Memory B cell (primary cell): ENCODE measurements at regions not wholly inside any gene's neighbourhood (a gene's known extent, or its start where the extent isn't known, plus 50 kb on each side); places are given as distances from the start of the nearest gene placed in this dataset.
A peak's percentile ranks its signal among the peaks of the same experiment; 100 is the strongest.

ENCODE experiments used
- ATAC-seq: fragments of 150-1000 bp; cut with Tn5 transposase; 2 replicates; pipeline ENCODE4 v1.10.0; 2021; ENCODE audit warnings: low read depth, mild to moderate bottlenecking, moderate library complexity
- DNase-seq, 2 donors: peaks; one replicate each; pipeline ENCODE4 v3.0.0; 2022; ENCODE audit warnings: low spot score in 2 of 2
- H3K27ac Mint-ChIP-seq: one replicate; pipeline ENCODE4 v1.8.0; 2022; ENCODE audit warnings: mild to moderate bottlenecking, moderate library complexity, mixed read lengths
- H3K27me3 Mint-ChIP-seq: one replicate; pipeline ENCODE4 v1.8.0; 2022; ENCODE audit warnings: mixed read lengths
- H3K36me3 Mint-ChIP-seq: one replicate; pipeline ENCODE4 v1.8.0; 2022; ENCODE audit warnings: mild to moderate bottlenecking, mixed read lengths
- H3K4me1 Mint-ChIP-seq: one replicate; pipeline ENCODE4 v1.8.0; 2022; ENCODE audit warnings: mixed read lengths
- H3K4me3 Mint-ChIP-seq: one replicate; pipeline ENCODE4 v1.8.0; 2022; ENCODE audit warnings: mild to moderate bottlenecking, moderate library complexity, mixed read lengths
- H3K9me3 Mint-ChIP-seq: one replicate; pipeline ENCODE4 v1.8.0; 2022; ENCODE audit warnings: mixed read lengths

DNA sequence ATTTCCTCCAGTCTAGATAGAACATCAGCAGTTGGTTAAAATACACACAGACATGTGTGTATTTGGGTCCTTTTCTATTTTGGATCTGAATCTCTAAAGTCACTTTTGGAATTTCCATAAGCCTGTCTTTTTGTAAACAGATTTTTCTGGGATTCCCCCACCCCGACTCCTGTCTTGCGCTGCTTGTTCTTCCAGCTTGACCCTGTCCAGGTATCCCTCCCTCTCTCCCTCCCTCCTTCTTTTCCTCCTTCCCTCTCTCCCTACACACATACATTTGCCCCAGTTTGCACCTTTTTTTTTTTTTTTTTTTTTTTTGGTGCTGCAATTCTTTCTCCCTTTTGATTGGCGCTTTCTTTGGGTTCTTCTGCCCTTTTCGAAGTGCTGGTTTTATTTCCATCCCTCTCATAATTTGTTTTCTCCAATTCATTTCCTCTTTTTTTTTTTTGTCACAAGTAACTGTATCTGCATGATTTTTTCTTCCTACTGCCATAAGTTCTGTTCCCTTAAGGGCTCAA lies 114.8 kb upstream of the SERTAD2 start:
- ATAC-seq: no peak
- Mint-ChIP-seq H3K36me3 (no peaks in the 10 kb centered on the region), H3K27me3 (no peaks in the 10 kb centered on the region), H3K9me3 (no peaks in the 10 kb centered on the region), H3K27ac (peak overlapping the region; percentile 96), H3K4me1 (peaks cover 20% of the 10 kb centered on the region), H3K4me3 (peak overlapping the region; percentile 93)
- DNase-seq: no peak

DNA sequence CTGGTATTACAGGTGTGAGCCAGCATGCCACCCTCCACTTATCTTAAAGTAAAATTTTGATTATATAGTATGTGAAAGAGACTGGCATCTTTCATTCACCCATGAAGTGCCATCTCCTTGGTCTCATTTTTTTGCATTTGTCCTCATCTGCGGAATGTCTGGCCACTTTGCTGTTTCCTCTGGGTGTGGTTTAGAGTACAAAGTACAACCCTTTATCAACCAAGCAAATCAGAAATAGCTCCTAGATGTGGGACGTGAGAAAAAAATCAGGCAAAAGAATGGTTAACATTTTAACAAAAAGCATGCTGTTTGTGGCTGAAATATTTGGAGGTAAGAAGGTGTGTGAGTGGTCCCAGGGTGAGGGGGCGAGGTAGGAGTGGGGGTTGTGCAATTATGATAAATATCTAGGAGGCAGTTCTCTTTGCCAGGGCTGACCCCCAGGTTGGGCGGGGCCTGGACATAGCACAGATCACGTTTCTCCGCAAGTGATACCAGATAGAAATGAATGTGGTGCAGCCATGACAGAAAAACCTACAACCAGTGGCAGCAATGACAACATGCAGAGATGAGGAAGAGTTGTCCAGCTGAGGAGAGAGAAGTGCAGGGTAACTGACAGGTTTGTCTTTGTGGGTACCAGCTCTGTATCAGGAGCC lies 115.8 kb upstream of the SERTAD2 start:
- no peak for ATAC-seq
- no peak overlapping the region for H3K4me3 Mint-ChIP-seq
- H3K27ac Mint-ChIP-seq: no peak overlapping the region

DNA sequence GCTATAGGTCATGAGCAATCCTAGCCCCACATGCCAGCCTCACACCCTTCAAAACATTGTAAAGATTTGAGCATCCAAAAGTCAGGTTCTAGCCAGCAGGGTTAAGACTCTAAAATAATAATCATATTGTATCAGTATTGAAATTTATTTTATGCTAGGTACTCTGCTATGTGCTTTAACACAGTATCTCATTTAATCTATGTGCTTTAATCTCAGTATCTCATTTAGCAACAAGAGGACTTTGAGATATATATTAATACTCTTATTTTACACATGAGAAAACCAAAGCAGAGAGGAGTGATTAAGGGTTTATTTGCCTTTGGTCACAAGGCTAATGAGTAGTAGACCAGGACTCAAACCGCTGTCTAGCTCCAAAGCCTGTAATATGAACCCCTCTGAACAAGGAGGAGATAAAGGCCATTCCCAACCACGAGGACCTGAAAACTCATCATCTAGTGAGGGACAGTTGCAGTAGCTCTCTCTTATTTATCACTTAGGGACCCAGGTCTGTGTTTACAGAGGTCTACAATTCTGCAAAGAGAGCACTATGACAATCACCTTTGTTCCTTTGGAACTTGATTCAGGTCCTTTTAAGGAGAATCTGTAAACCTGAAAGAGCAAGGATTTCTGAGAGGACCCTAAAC lies 116.5 kb upstream of the SERTAD2 start:
- DNase-seq (no peak), ATAC-seq (no peak)
- Mint-ChIP-seq H3K36me3 (no peaks in the 10 kb centered on the region), H3K27me3 (no peaks in the 10 kb centered on the region), H3K4me1 (peaks cover 17% of the 10 kb centered on the region), H3K4me3 (no peak overlapping the region), H3K9me3 (no peaks in the 10 kb centered on the region), H3K27ac (no peak overlapping the region)

More for the DNA sequence above, 115.8 kb upstream of the SERTAD2 start:
- H3K27me3 Mint-ChIP-seq: no peaks in the 10 kb centered on the region
- H3K4me1 Mint-ChIP-seq: peaks cover 20% of the 10 kb centered on the region
- H3K36me3 Mint-ChIP-seq: no peaks in the 10 kb centered on the region
- no peak for DNase-seq
- no peaks in the 10 kb centered on the region for H3K9me3 Mint-ChIP-seq

DNA sequence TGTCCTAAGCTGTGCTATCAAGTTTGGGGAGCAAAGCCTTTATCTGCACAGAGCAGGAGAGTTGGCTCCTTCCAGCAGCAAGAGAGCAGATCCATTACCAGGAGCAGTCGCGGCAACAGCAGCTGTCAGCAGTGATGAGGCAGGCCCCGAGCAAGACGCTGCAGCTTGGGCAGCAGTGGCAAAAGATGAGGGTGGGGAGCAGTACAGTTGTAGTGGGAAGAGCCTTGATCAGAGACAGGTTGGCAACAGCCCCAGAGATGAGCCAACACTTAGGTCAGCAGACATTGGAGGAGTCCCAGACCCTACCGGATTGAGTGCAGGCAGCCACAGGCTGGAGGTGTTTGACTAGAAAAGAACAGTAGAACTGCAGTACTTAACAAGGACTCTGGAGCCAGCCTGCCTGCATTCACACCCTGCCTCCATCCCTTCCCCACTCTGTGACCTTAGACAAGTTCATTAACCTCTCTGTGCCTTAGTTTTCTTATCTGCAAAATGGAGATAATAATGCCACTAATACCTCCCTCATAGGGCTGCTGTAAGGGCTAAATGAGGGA lies 117.1 kb upstream of the SERTAD2 start:
- ATAC-seq (no peak), DNase-seq (no peak)
- H3K4me1 Mint-ChIP-seq: peaks cover 17% of the 10 kb centered on the region
- H3K4me3 Mint-ChIP-seq: no peak overlapping the region
- peaks cover under 1% of the 10 kb centered on the region for H3K36me3 Mint-ChIP-seq
- no peaks in the 10 kb centered on the region for H3K27me3 Mint-ChIP-seq
- no peak overlapping the region for H3K27ac Mint-ChIP-seq
- H3K9me3 Mint-ChIP-seq: no peaks in the 10 kb centered on the region

DNA sequence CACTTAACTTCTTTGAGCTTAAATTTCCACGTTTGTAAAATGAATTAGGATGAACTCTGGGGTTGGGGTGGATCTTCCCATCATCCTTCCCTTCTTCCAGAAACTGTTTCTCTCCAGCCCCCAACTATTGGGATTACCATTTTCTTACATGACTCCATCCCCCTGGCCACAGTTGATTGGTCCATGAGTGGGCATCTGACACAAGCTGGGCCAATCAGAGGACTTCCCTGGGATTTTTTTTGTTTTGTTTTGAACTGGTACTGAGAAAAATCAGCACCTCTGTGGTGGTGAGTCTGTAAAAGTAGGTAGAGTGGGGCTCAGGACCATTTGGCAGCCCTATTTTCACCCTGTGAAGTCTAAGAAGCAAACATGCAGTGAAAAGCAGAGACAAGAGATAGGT lies 118.0 kb upstream of the SERTAD2 start:
- Mint-ChIP-seq H3K9me3 (no peaks in the 10 kb centered on the region), H3K27ac (no peak overlapping the region), H3K36me3 (peaks cover 2% of the 10 kb centered on the region), H3K4me3 (no peak overlapping the region), H3K27me3 (no peaks in the 10 kb centered on the region), H3K4me1 (peaks cover 14% of the 10 kb centered on the region)
- DNase-seq (no peak), ATAC-seq (no peak)

DNA sequence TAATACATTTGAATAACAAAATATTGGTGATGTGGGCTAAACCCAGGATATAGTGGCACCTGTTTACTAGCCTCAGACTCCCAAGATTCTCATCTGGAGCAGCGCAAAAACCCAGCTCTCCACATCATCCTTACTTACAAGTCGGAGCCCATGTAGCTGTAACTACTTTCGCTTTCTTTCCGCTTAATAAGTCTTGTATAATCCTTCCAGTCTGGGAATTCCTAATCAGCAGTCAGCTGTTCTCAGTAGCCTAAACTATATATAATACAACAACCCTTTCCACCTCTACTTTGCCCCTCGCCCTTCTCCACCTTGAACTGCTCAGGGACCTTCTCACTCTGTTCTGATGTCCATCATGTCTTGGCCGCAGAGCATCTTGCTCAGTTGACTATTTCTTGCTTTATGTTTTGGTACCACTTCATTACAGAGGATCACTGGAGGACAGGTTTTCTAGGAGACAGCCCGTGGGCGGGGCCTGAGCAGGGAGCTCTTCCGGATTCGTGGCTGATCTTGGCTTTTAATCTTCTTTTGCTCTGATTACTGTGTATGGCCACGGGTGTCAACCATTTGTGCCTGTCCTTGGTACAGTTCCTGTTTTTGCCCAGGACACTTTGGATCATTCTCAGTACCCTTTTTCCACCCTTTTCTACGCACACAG lies 119.9 kb upstream of the SERTAD2 start:
- Mint-ChIP-seq H3K9me3 (no peaks in the 10 kb centered on the region), H3K4me3 (no peak overlapping the region), H3K4me1 (peaks cover 10% of the 10 kb centered on the region), H3K36me3 (peaks cover 2% of the 10 kb centered on the region), H3K27me3 (no peaks in the 10 kb centered on the region), H3K27ac (no peak overlapping the region)
- DNase-seq: no peak
- ATAC-seq: no peak

DNA sequence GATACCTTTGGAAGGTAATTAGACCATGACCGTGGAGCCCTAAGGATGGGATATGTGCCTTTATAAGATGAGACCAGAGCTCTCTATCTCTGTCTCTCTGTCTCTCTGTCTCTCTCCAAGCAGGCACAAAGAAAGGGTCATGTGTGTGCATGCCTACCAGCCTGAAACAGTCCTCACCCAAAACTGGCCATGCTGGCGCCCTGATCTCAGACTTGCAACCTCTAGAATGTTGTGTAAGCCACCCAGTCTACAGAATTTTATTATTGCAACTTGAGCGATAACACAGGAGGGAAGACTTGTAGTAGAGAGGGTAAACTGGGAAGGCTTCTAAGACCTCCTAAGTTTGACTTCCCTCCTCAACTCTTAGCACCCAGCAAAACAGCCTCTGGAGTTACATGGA lies 124.1 kb upstream of the SERTAD2 start:
- Mint-ChIP-seq H3K9me3 (no peaks in the 10 kb centered on the region), H3K4me3 (no peak overlapping the region), H3K36me3 (peaks cover 2% of the 10 kb centered on the region), H3K4me1 (peaks cover 2% of the 10 kb centered on the region), H3K27me3 (no peaks in the 10 kb centered on the region), H3K27ac (peak overlapping the region; percentile 28)
- ATAC-seq (no peak), DNase-seq (no peak)

DNA sequence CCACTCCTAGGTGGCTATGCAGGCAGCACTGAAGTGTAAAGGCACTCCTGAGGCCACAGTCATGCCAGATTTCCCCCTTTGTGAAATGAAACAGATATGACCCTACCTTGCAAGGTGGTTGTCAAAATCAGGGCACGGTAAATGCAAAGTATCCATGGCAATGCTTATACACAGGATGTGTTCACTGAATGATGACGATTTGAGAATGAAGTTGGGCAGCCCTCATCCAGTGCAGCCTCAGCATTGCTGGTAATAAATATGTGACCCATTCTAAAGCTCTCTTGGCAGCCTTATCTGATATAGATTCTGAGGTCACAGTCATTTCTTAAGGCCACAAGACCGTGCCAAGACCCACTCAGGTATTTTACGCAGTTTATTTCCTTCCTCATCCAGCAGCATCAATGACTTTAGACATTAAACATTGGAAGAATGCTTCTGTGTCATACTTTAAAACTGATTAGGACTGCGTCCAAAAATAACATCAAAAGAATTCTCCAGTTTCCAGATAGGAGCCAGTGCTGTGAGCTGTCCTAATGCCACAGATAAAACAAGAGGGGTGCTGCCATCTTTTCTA lies 125.5 kb upstream of the SERTAD2 start:
- no peaks in the 10 kb centered on the region for H3K27me3 Mint-ChIP-seq
- no peak overlapping the region for H3K4me3 Mint-ChIP-seq
- no peaks in the 10 kb centered on the region for H3K9me3 Mint-ChIP-seq
- H3K36me3 Mint-ChIP-seq: peaks cover 2% of the 10 kb centered on the region
- no peak for DNase-seq
- no peak overlapping the region for H3K27ac Mint-ChIP-seq
- ATAC-seq: peak; percentile 44
- peaks cover 5% of the 10 kb centered on the region for H3K4me1 Mint-ChIP-seq

DNA sequence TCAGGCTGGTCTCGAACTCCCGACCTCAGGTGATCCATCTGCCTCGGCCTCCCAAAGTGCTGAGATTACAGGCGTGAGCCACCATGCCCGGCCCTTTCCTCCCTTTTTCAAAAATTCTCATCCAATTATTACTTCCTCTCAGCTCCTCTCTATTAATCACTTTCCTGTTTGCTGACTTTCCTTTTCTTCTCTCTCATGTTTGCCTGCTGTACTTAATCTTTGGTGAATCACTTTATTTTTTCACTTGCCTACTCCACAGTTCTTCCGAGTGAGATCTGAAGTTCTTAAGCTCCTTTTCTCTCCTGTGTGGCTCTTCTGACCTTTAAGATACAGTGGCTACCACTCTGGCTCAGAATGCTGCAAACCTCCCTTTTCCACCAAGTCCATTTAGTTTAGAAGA lies 126.3 kb upstream of the SERTAD2 start:
- no peak overlapping the region for H3K27ac Mint-ChIP-seq

DNA sequence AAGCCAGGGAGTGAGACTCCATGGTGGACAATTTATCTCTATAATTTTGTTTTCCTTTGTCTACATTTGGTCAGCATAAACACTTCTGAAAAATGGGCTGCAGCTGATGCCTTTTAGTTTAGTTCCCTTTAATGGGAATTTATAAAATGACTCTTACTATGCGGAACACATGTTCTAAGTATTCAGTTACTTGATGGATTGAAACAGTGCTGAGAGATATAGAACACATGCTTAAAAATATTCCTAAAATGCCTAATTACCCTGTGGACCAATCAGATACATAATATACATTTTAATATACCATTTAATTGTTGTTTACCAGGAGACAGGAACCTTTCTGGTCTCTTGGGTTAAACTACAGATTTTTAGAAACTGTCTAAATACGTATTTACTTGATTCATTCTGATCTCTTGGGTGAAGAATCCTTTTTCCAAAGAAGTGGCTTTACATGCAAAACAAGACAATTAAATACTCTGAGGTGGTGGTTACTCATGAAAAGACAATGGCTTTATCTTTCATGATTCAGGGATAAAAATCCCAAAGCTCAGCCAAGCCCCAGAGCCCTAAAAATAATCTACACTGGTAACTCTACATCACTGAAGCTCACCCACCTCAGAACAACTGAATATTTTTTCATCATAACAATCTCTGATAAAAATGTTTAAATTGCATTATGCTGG lies 128.1 kb upstream of the SERTAD2 start:
- DNase-seq (no peak), ATAC-seq (no peak)
- Mint-ChIP-seq H3K27ac (peak overlapping the region; percentile 14), H3K36me3 (no peaks in the 10 kb centered on the region), H3K9me3 (no peaks in the 10 kb centered on the region), H3K27me3 (no peaks in the 10 kb centered on the region), H3K4me3 (no peak overlapping the region), H3K4me1 (peaks cover 13% of the 10 kb centered on the region)

More for the DNA sequence above, 126.3 kb upstream of the SERTAD2 start:
- no peak for ATAC-seq
- no peaks in the 10 kb centered on the region for H3K27me3 Mint-ChIP-seq
- no peak overlapping the region for H3K4me3 Mint-ChIP-seq
- H3K4me1 Mint-ChIP-seq: peaks cover 5% of the 10 kb centered on the region
- H3K9me3 Mint-ChIP-seq: no peaks in the 10 kb centered on the region
- peaks cover 2% of the 10 kb centered on the region for H3K36me3 Mint-ChIP-seq
- no peak for DNase-seq

DNA sequence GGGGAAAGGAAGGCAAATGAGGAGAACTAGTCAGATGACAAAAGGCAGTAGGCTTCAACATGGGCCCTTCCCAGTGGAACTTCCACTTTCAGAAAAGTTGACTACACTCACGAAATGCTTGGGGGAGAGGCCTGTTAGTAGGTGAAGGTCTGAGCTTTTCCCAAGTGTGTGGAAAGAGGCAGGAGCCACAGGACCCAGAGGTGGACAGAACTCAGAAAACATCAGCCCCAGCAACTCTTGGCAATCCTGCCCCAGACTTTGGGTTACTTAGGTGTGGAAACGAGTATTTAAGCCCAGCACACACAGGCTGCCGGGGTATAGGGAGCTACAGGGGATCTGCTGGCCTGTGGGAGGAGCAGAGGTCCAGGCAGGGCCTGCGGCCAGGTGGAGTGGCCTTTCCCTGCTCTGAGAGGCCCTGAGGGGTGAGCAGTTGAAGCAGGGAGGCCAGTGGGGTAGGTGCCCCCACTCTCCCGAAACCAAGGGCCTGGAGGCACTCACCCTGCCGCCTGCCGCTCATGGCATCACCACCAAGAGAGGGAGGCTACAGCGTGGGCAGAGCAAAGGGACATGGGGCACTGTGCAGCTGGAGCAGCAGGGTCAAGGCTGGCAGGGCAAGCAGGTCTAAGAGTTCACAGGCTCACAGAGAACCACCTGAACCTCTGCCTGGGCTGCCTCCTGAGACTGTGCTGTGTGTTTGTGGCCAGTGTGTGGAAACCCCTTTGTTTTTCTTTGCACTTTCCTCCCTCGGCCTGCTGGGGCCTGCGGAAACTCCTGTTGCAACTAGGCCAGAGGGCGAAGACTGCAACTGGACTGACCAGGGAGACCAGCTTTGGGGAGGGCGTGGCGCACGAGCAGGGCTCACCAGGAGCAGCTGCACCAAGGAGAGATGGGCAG lies 130.7 kb upstream of the SERTAD2 start:
- Mint-ChIP-seq H3K4me1 (peaks cover 18% of the 10 kb centered on the region), H3K9me3 (no peaks in the 10 kb centered on the region), H3K27ac (no peak overlapping the region), H3K36me3 (no peaks in the 10 kb centered on the region), H3K4me3 (no peak overlapping the region), H3K27me3 (no peaks in the 10 kb centered on the region)
- no peak for ATAC-seq
- DNase-seq: no peak

DNA sequence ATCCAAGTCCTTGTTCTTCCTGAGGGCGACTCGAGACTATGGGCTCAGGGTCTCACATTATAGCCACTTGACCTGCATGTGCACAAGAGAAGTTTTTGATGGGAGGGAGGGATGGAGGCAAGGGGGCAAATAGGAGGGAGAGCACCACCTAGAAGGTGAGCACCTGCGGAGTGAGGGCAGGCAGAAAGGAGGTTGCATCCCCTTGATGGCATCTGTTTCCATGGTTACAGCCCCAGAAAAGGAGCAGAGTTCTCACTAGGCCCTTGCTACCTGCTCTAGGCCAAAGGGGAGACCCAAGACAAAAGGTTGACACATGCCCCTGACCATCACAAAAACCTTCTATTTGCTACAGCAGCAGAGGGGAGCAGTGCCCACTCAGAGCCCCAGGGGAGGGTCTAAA lies 131.5 kb upstream of the SERTAD2 start:
- Mint-ChIP-seq H3K27me3 (no peaks in the 10 kb centered on the region), H3K36me3 (no peaks in the 10 kb centered on the region), H3K27ac (no peak overlapping the region), H3K9me3 (no peaks in the 10 kb centered on the region), H3K4me1 (peaks cover 18% of the 10 kb centered on the region), H3K4me3 (no peak overlapping the region)
- no peak for ATAC-seq
- DNase-seq: no peak
